GM21515 (cell line): ENCODE measurements at regions not wholly inside any gene's neighbourhood (a gene's known extent, or its start where the extent isn't known, plus 50 kb on each side); places are given as distances from the start of the nearest gene placed in this dataset.

Experiments
- ATAC-seq: cut with Tn5 transposase; IDR thresholded peaks from one replicate; pipeline ENCODE4 v1.9.1; 2021; ENCODE audit not compliant: unreplicated experiment

DNA sequence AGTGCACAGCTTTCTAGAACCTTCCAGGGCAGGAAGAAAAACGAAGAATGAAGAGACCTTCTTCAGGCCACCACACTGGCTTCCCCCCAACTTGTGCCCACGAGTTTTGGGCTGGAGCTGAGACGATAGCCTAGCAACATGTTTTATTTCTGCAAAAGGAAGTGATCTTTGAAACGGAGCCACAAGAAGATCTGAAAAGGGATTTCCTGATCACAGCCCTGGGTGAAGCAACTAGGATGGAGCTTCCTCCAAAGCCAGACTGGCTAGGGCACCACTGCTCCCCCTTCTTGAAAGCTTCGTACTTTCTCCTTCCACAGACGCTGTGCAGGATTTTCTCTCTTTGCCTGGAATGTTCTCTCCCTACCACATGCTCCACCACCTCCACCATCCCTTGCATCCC is 418.3 kb downstream of the MED13L start:
- ATAC-seq, result no peak

DNA sequence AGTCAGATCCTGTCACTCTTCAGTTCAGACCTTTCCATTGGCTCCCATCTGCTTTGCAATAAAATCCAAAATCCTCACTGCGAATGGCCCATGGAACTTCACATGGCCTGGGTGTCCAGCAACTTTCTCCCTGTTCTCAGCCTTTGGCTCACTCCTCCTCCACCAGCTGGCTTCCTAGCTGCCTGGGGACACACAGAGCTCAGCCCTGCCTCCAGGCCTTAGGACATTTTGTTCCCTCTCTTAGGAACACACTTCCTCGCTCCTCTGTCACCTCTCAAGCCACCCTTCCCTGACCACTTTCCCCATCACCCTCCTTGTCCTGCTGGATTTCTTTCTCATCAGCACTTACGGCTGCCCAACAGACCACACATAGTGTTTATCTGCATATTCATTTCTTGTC is 419.6 kb downstream of the MED13L start:
- no peak for ATAC-seq

DNA sequence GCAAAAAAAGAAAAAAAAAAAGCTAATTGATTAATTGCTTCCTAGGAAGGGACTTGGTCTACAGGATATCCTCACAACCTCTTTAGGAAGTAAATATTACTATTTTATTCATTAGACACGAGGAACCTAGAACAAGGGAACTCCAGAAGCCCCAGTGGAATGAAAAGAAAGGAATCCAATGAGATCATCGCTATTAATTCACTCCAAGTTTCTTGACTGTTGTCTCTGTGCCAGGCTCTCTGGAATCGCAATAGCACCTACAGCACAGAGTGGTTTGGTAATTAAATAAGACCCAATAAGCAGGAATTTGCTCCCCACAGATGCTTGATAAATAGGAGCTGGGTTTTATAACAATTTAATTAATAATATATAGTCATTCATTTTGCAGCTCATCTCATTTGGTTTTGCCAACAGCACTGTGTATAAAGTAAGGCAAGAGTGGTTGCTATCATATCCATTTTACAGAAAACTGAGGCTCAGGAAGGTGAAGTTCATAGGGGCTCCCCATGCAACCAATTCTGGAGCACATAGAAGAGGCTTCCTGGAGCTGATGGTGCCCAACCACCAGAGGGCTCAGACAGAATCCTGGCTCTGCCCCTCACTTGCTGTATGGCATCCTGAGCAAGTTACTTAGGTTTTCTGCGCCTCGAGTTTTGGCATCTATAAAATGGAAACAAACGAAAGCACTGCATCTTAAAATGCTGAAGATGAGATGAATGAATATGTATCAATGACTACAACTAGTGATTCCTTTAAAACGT is 420.2 kb downstream of the MED13L start:
- ATAC-seq, result no peak

GRCh38 chr12:115852054-115852453 is 425.4 kb downstream of the MED13L start:
- ATAC-seq, result no peak

DNA sequence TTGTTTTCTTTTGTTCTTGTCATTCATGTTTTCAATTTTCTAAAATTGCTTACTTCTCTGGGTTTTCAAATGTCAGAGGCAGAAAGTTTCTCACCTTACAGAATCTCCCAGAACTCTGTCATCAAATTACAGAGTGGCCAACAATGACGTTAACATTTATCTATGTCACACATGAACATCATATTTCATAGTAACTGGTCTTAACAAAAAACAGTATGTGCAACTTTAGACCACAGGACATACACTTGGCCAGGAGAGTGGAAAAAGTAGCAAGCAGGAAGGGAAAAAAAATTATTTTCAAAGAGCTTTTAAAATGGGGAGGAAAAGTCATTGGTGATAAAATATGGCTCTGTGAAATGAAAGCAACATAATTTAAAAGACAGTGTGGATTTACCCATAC is 426.5 kb downstream of the MED13L start:
- ATAC-seq, result no peak

GRCh38 chr12:115849262-115849943 is 428.1 kb downstream of the MED13L start:
- no peak for ATAC-seq

- ATAC-seq, result no peak
These were observed 430.1 kb downstream of the MED13L start for GRCh38 chr12:115847398-115847797.

GRCh38 chr12:115846516-115846915 is 431.0 kb downstream of the MED13L start:
- no peak for ATAC-seq

DNA sequence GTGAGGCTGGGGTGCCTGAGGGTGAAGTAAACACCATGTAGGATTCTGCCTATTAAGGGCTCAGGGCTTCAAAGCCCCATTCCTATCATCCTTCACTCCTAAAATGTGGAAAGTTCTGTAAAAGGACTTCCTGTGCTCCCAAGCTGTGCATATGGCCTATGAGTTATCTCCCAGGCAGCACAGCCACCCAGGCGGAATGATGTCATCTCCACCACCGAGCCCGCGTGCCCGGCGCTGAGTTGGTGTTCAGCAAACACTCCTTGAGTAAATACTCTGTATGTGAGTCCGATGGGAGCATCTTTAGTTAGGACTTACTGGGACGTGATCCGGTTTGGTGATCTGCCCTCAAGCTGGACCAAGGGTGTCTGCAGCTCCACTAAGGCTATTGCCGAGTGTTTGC is 437.3 kb downstream of the MED13L start:
- ATAC-seq, result no peak

- ATAC-seq, result no peak
These were observed 438.5 kb downstream of the MED13L start for GRCh38 chr12:115838952-115839351.

- ATAC-seq, result no peak
These were observed 440.3 kb downstream of the MED13L start for GRCh38 chr12:115837220-115837619.

DNA sequence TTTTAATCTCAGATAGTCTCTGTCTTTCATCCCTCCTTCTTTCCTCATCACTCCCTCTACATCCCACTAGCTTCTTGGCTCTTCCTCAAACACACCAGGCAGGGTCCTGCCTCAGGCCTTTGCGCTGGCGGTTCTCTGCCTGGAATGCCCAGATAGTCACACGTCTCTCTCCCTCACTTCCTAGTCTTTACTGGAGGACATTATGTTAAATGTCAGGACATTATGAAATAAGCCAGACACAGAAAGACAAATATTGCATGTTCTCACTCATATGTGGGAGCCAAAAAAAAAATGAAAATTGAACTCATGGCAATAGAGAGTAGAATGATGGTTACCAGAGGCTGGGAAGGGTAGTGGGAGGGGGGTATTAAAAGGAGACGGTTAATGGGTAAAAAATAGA is 442.0 kb downstream of the MED13L start:
- no peak for ATAC-seq

DNA sequence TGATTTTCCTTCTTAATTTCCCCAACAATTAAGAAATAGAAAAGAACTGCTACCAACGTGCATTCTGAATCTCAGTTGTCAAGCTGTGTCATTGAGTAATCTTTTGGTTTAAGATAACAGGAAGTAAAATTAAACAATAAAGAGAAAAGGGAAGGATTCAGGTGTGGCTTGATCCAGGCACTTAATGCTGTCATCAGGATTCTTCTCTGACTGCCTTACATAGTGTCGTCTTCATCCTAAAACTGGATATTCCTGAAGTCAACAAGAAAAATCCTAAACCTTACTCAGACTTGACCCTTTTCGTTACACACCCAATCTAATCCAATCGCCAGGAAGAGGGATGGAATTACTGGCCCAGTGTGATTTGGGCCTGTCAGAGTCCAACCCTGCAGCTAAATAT is 443.8 kb downstream of the MED13L start:
- ATAC-seq, result no peak

DNA sequence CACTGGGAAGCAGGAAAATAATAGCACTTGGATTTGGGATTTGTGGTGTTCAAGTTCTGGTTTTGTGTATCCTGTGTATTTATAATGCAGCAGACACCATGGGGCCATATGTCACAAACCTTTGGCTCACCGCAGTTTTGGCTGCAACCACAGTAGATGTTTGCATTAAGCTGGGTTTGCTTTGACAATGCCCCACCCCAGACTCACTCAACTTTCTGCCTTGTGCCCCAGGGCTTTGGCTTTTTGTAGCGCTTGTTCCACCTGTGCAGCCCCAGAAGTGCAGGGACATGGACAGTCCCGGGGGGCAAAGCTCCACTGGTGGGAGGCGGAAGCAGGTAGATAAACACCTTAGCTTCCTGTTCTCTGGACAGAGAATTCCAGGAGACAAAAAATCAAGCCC is 446.9 kb downstream of the MED13L start:
- no peak for ATAC-seq

- ATAC-seq, result no peak
These were observed 447.4 kb downstream of the MED13L start for GRCh38 chr12:115830070-115830469.

DNA sequence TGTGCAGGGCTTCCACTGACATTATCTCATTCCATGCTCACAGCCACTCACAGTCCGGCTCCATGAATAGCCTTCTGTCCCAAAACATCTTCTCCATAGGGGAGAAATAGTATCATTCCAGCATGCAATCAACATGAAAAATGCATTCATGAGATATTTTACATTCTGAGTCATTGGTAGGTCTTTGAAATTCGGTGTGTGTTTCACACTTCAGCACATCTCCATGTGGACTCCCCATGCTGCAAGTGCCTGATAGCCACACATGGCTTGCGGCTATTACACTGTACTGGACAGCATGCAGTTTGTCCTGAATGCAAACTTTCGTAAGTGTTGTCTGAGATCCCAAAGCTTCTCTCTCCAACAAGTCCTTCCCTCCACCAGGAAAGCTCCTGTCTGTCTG is 449.3 kb downstream of the MED13L start:
- no peak for ATAC-seq

- ATAC-seq, result no peak
These were observed 452.4 kb downstream of the MED13L start for GRCh38 chr12:115824936-115825602.

DNA sequence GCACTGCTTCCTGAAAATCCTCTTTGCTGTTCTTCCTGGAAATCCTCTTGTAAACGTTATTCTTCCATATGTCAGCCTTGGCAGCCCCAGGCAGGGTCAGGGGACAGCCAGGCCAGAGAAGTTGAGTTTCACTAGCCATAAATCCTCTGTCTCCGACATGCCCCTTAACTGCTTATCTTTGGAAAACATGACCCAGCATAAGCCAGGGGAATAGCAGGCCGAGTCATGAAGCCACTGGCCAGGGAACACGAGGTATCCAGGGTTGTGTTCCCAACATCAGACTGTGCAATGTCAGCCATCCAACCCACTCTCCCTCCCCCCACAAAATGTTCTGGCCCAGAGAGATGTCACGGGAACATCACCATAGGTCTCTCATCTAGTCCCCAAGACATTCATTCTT is 453.9 kb downstream of the MED13L start:
- no peak for ATAC-seq

GRCh38 chr12:115820656-115821055 is 456.8 kb downstream of the MED13L start:
- ATAC-seq, result no peak

- no peak for ATAC-seq
These were observed 458.5 kb downstream of the MED13L start for GRCh38 chr12:115818973-115819372.

DNA sequence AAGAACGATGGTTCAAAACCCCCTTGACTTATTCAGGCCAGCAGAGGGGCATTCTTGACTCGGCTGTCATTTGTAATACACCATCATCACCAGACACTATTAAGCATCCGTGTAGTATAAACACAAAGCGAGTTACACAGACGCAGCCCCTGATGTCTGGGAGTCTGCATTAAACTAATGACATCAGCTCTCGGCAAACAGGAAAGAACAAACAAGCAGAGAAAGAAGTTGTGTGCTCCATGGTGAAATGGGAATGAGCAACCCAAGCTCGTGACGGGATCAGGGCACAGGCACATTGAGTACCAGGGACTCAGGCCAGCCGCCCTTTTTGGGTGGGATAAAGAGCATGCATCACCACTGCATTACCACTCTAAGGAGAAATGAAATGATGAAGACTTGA is 460.1 kb downstream of the MED13L start:
- ATAC-seq, result no peak

DNA sequence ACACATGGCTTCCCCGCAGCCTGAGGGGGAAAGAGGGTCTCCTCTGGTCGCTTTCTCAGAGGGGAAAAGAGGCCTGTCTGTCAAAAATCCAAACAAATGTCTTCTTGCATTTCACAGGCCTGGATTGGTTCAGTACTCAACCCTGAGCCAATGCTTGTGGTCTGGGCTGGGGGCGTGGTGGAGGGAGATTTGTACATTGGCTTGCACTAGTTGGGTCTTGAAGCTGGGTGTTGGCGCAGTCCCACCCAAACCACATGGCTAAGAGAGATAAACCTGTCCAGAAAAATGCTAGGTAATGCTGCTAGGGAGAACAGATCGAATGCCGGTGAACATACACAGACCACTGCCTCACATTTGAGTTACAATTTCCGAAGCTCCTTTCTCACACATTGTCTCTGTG is 461.6 kb downstream of the MED13L start:
- no peak for ATAC-seq
